GM23248 (cell line): ENCODE measurements at regions not wholly inside any gene's neighbourhood (a gene's known extent, or its start where the extent isn't known, plus 50 kb on each side); places are given as distances from the start of the nearest gene placed in this dataset.

Experiments used
- EZH2 ChIP-seq: fragments of 200-600 bp; sonication (generic); IDR thresholded peaks from 2 replicates; pipeline ENCODE4 v1.6.1; 2018; ENCODE audit warnings: antibody characterized with exemption, mild to moderate bottlenecking; ENCODE audit not compliant: insufficient read depth, poor library complexity, severe bottlenecking
- EZH2phosphoT487 ChIP-seq: fragments of 200-600 bp; sonication (generic); IDR thresholded peaks from 2 replicates; pipeline ENCODE4 v1.6.1; 2018; ENCODE audit warnings: antibody characterized with exemption, moderate library complexity, mild to moderate bottlenecking, low read depth; ENCODE audit not compliant: insufficient read depth

- TF ChIP-seq EZH2phosphoT487 (no peak), EZH2 (no peak)
Observed at GRCh38 chr2:160557903-160558302, 64.3 kb upstream of the RBMS1 start.
